Stimulated activated CD4-positive, alpha-beta T cell treated with anti-CD3 and anti-CD28 coated beads, Interleukin-15, amount 100 ng/mL, for 48 hours (primary cell): ENCODE measurements at regions not wholly inside any gene's neighbourhood (a gene's known extent, or its start where the extent isn't known, plus 50 kb on each side); places are given as distances from the start of the nearest gene placed in this dataset.
"Not testable (repeated sequence)": the region's sequence is repeated elsewhere in the genome, so short reads cannot be mapped to it uniquely, and the experiment has no call there.

Source experiments
- DNase-seq, 2 donors: peaks; one replicate each; pipeline ENCODE4 v3.0.0-alpha.2; 2020; ENCODE audit warnings: low read depth in 2 of 2

DNA sequence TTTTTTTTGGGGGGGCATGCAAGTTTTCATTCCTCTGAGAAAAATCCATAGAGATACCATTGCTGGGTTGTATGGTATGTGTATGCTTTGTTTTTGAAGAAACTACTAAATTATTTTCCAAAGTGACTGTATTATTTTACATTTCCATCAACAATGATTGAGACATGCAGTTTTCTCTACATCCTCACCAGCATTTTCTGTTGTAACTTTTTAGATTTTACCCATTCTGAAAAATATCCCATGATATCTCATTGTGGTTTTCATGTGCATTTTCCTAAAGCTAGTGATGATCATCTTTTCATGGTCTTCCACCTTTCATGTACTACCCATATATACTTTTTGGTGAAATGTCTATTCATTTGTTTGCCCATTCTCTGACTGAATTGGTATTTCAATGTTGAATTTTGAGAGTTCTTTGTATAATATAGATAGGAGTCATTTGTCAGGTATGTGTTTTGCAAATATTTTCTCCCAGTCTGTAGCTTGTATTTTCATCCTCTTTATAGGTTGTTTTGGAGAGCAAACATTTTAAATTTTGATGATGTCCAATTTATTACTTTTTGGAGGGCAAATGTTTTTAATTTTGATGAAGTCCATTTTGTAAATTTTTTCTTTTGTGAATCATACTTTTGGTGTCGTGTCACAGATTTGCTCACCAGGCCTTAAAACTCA lies 827.5 kb upstream of the CITED2 start:
- DNase-seq = no peak

DNA sequence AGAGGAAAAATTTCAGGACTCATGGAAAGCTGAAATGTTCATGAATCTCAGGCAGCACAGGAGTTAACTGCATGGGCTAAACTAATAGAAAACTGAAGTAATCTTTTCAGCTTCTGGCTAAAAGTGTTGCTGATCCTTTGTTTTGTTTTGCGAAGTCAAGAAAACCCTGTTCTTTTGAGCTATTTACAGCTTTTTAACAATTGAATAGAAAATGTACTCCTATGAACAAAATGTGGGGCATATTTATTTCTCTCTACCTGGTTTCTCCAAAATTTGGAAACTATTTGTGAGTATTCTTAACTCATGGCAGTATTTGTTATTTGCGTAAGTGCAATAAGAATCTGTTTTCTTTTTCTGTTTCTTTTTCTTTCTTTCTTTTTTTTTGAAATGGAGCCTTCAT lies 818.8 kb upstream of the CITED2 start:
- DNase-seq = no peak

DNA sequence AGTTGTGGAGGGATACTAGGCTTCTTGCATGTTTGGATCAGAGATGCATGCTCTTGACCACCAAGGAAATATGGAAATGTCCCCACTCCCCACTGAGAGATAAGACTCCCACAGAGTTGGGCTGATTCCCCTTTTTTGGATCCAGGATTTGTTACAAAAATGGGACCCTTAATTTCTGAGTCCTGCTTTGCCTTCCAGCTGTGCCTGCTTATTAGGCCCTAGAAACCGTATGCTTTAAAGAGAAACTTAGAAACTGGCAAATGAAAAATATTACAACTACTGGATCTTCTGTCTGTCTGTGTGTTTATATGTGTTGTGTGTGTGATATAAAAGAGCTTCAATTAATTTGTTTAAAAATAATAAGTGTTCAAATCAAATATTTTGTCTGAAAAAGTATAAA lies 817.6 kb upstream of the CITED2 start:
- DNase-seq = no peak

DNA sequence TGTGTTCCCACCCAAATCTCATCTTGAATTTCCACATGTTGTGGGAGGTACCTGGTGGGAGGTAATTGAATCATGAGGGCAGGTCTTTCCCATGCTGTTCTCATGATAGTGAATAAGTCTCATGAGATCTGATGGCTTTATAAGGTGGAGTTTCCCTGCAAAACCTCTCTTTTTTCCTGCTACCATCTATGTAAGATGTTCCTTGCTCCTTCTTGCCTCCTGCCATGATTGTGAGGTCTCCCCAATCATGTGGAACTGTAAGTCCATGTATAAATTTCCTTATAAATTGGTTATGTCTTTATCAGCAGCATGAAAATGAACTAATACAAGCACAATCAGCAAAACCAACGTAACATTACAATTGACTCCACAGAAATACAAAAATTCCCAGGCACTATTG lies 814.8 kb upstream of the CITED2 start:
- DNase-seq = not testable (repeated sequence)

DNA sequence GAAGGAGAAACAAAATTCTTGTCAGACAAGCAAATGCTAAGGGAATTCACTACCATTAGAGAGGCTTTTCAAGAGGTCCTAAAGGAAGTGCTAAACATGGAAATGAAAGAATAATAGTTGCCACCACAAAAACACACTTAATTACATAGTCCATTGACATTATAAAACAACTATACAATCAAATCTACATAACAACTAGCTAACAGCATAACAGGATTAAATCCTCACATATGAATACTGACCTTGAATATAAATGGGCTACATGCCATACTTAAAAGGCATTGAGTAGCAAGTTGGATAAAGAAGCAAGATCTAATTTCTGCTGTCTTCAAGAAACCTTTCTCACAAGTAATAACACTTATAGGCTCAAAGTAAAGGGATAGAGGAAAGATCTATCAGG lies 811.5 kb upstream of the CITED2 start:
- DNase-seq = no peak

DNA sequence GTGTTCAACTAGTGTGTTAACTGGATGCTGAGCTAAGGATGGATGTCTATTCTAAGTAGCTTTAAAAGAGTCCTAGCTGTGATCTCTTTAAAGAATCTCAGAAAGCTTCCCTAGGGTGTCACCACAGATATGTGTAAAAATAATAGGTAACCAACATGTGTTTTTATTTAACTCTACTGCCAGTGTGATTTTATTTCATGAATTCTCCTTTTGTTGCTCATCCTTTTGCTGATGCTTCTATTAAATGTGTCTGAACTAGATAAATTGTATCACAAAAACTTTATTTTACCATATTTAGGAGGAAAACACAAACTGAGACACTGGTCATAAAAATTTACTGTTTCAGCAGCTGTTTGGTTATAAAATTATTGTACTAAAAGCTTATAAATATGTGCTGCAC lies 809.4 kb upstream of the CITED2 start:
- DNase-seq = no peak

DNA sequence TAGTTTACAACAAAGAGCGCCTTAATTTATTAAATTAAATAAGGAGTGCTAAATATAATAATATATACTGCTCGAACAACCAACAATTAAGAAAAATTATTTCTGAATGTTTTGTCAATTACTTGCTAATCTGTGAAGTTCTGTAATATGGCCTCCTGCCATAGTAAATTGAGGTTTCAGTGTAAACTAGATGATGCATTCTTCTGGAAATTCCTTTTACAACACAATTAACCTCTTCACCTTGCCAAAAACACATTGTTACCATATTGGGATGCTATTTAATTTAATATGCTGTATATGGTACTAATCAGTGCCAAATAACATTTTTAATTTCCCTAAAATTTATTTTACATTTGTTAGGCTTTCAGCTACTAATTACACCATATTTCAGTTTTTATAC lies 808.4 kb upstream of the CITED2 start:
- DNase-seq = no peak

DNA sequence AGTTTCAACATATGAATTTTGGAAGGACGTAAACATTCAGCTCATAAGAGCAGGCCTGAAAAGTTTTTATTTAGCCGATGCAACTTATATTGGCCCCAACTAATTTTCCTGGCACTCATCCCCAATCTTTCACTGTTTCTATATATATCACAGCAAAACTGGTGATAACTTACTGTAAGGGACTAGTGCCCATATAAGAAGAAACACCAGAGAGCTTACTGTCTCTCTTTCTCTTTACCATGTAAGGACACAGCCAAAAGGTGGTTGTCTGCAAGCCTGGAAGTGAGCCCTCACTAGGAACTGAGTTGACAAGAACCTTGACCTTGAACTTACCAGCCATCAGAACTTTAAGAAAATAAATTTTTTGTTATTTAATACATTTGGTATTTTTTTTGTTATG lies 807.4 kb upstream of the CITED2 start:
- DNase-seq = no peak

DNA sequence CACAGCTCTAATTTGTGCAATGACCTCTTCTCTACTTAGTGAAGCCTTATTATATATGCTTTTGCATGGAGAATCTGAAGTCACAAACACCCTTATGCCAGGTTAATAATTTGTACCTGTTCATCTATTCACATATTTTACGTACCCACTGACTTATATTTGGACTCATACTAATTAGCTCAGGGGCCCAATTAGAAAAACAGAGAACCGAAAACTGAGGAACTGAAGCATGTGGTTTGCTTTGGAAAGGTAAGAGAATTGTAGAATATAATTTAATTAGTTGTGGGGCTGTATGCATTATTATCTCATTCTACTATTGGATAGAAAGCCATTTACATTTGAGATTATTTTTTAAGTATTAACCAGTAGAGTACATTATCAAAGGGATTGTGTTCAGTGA lies 805.9 kb upstream of the CITED2 start:
- no peak for DNase-seq

DNA sequence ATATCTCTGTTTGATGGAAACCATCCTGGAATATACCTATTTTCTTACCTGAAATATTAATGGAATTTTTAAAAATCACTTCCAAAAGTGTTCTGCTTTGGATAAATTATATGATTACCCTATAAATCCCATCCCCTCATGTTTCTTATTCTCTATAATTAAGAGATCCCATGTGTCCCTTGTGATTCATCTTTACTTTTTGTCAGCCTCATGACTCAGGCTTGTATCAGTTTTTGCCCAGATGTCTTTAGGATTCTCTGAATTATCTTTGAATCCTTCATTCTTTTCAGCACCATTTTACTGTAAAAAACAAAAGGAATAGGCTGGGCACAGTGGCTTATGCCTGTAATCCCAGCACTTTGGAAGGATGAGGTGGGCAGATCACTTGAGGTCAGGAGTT lies 804.5 kb upstream of the CITED2 start:
- no peak for DNase-seq

DNA sequence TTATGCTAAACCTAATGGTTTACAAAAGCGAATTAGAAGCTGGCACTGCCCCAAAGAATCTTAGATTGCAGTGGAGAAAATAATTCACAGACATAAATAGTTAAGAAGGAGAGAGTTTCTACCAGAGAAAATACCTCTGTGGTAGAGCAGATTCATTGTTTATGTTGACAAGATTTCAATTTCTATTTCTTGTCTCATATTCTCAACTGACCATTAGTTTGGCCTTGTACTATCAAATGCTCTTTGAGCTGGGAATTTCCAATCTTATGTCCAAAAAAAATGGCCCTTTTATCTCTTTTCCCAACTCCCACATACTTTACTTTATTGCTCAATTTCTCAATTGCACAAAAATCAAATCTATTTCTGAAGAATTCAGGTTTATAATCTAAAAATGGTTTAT lies 804.1 kb upstream of the CITED2 start:
- no peak for DNase-seq

DNA sequence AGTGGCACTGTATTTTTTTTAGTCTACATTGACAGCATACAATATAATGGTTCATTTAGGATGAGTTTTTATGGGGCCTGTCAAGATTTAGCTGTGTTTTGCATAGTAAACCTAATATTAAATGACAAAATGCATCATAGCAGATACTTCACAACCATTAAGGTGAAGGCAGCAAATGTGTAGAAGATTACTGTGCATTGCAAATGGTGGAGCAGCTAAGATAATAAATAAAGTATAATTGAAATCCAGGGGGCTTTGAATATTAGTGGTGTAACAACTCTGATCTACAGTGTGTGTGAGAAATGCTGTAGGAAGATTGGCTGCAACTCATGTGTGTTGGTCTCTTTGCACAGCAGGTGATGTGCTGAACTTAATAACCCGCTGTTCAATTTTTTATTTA lies 801.9 kb upstream of the CITED2 start:
- no peak for DNase-seq

DNA sequence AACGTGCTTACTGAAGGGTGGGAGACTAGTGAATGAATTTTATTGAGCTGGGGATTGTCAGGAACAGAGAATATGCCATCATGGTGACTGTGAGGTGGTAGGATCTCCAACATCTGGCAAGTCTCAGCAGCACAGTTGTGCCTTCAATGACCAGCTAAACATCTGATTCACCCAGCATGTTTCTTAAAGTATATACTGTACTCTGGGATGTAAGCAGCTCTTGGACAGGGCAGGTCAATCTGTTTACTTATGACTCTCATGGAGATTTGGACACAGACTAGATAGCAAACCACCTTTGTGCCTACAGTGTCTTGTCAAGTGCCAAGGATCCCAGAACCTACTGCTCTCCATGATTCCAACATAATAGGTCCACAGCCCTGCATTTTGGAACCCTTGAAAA lies 801.0 kb upstream of the CITED2 start:
- DNase-seq = no peak

DNA sequence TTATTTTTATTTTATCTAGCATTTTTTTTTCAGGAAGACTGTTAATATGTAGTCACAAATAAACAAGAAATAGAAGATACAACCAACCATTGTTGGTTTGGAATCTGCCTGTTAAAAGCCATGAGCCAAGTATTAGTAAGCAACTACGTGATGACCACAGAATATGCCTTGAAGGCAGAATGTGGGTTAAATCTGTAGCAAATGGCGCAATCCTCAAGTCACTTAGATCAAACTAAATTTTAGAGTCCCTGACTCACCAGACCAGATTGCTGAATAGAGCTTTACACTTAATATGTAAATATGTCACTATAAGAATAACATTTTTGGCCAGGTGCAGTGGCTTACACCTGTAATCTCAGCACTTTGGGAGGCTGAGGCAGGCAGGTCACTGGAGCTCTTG lies 800.1 kb upstream of the CITED2 start:
- no peak for DNase-seq

DNA sequence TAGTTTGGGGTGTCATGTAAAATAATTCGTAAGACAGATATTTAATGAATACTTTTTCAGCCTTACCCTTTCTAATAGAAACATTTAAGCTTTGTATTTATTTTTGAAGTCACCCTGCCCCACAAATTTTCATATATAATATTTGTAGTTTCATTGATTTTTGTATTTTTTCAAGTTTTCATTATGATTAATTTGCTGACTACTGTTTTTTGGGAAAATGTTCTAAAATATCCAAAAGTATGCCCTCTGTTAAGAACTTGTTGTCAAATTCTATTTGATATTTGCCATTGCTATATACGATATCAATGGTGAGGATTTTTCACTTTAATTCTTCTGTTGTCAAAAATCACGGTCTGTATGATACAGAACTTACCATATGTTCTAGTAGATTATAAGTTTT lies 793.9 kb upstream of the CITED2 start:
- DNase-seq = no peak

DNA sequence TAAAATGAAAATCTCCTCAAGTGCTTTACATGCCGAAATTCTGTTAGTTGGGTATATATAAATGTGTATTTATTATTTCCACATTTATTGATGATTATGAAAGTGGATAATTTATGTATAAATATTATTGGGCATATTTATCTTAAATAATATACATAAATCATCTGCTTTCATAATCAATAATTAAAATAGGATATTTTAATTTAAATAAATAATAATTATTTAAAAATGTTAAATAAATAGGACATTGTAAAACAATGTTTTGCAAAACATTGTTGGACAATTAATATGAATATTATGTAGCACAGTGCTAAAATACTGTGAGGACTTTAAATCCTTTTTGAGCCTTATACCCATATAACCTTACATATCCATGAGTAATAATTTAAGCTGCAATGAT lies 786.5 kb upstream of the CITED2 start:
- no peak for DNase-seq

DNA sequence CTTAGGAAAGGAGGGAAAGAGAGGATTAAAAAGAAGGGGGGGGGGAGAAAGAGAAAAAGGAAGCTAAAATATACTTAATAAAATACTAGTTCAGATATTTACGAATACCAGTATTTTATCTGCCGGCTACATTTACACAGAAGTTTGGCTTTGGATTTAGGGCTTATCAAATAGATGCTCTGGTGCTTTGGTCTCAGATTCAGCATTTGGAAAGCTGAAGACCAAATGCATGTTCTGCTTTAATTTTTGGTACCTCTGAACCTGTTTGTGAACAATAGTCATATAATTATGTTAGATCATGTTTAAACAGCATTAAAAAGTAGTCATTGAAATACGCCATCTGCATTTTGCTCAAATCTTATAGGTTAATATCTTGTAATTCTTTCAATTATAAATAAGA lies 786.0 kb upstream of the CITED2 start:
- DNase-seq = no peak

DNA sequence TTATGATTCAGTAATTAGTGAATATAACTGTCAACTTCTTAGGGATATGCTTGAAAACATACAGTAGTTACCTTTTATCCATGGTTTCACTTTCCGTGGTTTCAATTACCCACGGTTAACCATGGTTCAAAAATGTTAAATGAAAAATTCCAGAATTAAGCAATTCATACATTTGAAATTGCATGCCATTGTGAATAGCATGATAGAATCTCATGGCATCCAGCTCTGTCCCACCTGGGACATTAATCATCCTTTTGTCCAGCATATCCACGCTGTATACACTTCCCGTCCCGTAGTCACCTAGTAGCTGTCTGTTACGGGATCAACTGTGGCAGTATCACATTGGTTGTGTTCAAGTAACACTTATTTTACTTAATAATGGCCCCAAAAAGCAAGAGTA lies 781.7 kb upstream of the CITED2 start:
- DNase-seq = no peak

DNA sequence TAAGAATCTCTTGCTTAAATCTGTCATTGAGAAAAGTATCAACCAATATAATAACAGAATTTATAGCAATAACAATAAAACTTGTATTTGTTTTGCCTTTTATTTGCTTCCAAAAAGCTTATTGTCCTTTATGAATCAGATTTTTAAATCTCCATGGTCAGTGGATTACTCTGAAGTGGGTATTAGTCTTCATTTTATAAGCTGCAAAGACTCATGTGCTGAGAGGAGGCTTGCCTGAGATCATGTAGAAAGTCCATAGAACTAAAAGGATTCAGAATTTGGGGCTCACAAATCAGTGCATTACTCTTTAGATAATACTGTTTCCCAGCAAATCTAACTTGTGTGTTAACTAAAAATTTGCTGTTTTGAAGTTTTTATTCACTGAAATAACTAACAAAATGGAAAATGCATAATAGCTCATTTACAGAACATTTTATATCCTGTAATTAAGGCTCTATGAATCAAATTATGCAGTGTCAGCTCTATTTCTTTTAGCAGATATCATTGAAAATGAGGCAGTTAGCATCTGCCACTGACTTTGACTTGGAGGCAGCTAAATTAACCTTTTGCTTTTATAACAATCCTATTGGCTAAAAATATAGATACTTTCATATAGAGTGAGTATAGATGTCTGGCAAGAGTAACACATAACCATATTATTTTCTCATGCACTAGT lies 781.1 kb upstream of the CITED2 start:
- DNase-seq = no peak

DNA sequence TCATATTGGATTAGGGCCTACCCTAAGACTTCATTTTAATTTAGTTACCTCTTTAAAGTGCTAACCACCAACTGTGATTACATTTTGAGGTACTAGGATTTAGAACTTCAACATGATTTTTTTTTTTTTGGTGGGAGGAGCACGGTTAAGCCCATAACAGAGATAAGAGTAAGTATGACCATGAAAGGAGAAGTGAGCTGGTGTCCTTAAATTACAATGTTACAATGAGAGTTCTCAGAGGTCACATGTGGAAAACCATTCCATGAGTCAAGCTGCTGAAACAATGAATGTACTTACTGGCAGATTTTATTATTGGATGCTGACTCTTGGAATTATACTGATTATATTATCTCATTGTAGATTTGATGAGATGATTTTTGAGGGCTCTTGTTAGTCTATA lies 779.3 kb upstream of the CITED2 start:
- DNase-seq = no peak

DNA sequence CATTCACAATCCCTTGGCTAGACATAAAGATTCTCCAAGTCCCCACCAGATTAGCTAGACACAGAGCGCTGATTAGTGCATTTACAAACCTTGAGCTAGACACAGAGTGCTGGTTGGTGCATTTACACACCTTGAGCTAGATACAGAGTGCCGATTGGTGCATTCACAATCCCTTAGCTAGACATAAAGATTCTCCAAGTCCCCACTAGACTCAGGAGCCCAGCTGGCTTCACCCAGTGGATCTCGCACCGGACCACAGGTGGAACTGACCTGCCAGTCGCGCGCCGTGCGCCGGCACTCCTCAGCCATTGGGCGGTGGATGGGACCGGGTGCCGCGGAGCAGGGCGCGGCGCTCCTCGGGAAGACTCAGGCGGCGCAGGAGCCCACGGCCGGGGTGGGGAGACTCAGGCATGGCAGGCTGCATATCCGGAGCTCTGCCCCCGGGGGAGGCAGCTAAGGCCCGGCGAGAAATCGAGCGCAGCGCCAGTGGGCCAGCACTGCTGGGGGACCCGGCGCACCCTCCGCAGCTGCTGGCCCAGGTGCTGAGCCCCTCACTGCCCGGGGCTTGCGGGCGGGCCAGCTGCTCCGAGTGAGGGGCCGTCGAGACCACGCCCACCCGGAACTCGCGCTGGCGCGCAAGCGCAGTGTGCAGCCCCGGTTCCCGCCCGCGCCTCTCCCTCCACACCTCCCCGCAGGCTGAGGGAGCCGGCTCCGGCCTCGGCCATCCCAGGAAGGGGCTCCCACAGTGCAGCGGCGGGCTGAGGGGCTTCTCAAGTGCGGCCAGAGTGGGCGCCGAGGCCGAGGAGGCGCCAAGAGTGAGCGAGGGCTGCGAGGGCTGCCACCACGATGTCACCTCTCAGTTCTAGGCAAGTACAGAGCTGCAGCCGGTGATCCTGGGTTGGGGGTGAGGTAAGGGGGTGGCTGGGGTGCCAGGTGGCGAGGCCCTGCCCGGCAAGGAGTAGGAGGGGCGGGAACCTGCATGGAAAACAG lies 773.7 kb upstream of the CITED2 start:
- not testable (repeated sequence) for DNase-seq

DNA sequence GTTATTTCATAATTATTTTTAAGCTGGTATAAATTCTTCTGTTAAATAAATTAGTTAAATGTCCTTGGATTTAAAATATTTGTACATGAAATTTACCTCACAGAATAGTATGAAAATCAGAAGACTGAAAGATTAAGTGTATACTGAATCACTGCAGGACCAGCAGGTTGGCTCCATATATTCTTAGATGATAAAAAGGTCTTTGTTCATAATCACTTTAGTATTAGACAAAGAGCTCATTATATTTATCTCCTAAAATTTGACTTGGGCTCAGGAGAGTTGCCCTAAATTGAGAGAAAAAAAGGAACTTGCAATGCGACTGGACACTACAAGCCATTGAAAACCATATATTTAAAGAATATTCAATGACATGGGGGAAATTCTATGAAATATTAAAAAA lies 766.4 kb upstream of the CITED2 start:
- DNase-seq = no peak
